GM12873 (cell line): ENCODE measurements at regions not wholly inside any gene's neighbourhood (a gene's known extent, or its start where the extent isn't known, plus 50 kb on each side); places are given as distances from the start of the nearest gene placed in this dataset.
A peak's percentile ranks its signal among the peaks of the same experiment; 100 is the strongest.

Experiments used
- CTCF ChIP-seq: IDR thresholded peaks from 2 replicates; pipeline ENCODE4 v1.5.1; 2012; ENCODE audit warnings: low read depth, mild to moderate bottlenecking, moderate library complexity, low read length, control low read depth; ENCODE audit not compliant: insufficient read depth; ENCODE audit errors: missing control alignments

GRCh38 chrX:25878806-25879205 is 259.3 kb upstream of the MAGEB18 start:
- TF ChIP-seq CTCF: no peak

DNA sequence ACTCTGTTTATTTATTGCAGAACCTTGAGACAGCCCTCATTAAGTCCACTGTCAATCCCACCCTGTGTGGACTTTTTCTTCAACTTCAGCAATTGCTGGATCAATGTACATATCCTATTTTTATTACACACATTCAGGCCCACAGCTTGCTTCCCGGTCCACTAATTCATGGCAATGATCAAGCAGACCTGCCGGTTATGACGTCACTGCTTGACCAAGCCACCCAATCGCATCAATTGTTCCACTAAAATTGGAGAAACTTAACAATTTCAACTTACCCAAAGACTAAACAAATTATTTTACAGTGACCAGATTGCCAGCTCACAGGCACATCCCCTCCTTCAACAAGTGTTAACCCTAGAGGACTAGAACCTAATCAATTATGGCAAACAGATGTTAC is 240.4 kb upstream of the MAGEB18 start:
- no peak for TF ChIP-seq CTCF

DNA sequence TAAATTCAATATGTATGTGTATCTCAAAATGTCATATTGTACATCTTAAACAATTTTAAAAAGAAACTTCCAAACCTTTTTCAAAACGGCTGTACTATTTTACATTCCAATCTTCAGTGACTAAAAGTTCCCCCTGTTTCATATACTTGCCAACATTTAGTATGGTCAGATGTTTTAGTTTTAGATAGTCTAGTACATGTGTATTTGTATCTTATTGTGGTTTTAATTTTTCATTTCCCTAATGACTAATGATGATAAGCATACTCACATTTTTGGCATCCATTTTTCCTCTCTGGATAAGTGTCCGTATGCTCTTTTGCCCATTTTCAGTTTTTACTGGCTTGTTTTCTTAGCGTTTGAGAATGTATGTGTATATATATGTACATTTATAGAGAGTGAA is 212.2 kb upstream of the MAGEB18 start:
- no peak for TF ChIP-seq CTCF

DNA sequence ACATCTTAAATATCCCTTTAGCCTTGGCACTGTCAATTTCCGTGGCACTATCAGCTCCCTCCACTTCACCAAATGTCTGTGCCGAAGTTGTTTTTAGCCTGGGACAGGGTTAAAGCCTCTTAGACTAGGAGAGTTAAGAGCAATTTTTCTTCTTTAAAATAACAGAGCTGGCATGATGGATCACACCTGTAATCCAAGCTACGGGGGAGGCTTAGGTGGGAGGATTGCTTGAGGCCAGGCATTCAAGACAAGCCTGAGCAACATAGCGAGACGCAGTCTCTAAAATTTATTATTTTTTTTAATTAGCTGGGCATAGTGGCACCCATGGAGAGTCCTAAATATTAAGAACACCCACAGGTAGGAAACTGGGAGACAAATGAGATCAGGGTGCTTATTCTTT is 209.8 kb upstream of the MAGEB18 start:
- no peak for TF ChIP-seq CTCF

GRCh38 chrX:25941087-25941486 is 197.1 kb upstream of the MAGEB18 start:
- TF ChIP-seq CTCF: no peak

- no peak for TF ChIP-seq CTCF
Measured at GRCh38 chrX:25941559-25942250, 196.4 kb upstream of the MAGEB18 start.

- TF ChIP-seq CTCF: peak; percentile 64
Measured at GRCh38 chrX:25968920-25969319, 169.2 kb upstream of the MAGEB18 start.
